K562 (cell line): ENCODE measurements at regions not wholly inside any gene's neighbourhood (a gene's known extent, or its start where the extent isn't known, plus 50 kb on each side); places are given as distances from the start of the nearest gene placed in this dataset.

Experiments used
- ATAC-seq: fragments of 200-7000 bp; cut with Tn5 transposase; 3 replicates; pipeline ENCODE4 v1.9.1; 2020; ENCODE audit warnings: moderate library complexity
- BruUV-seq: library from RNA; stranded (reverse); fragments of 400-500 nt; replicated peaks from 2 replicates; lab custom pipeline; 2021; lab: Mats Ljungman, UMichigan
- CTCF ChIA-PET: fragments of 300-600 bp; formaldehyde crosslinking; extraction: SDS; loops from one replicate; lab custom pipeline; 2021; ENCODE audit warnings: low intra/inter-chr PET ratio; lab: Yijun Ruan, JAX
- POLR2A ChIA-PET: fragments of 300-600, 350-650 bp; sonication (Branson Sonifier 250); formaldehyde crosslinking; extraction: SDS; loops from one replicate; lab custom pipeline; 2021; ENCODE audit warnings: antibody characterized with exemption, inconsistent platforms; lab: Yijun Ruan, JAX
- DNase-seq, 4 experiments: peaks; one replicate each; pipeline versions ENCODE4 v3.0.0 to v3.0.0-alpha.2; 2011 to 2018; ENCODE audit warnings: low spot score in 3 of 4, mixed read lengths in 3 of 4; ENCODE audit errors: extremely low read depth in 1 of 4
- FAIRE-seq: peaks from 2 replicates; lab custom pipeline; 2011; peaks lifted over from hg19 to GRCh38; lab: Jason Lieb, UNC
- H2AFZ ChIP-seq: 2 replicates; pipeline ENCODE4 v1.6.0; 2011; ENCODE audit warnings: low read depth, low read length, control low read depth, inconsistent platforms
- H3K27ac ChIP-seq: fragments of 200-600 bp; 3 replicates; pipeline ENCODE4 v1.8.0; 2011; ENCODE audit warnings: low read depth, mild to moderate bottlenecking, control low read depth, inconsistent platforms, low read length, moderate library complexity, mixed read lengths; ENCODE audit errors: extremely low read depth
- H3K27me3 ChIP-seq, 2 experiments: fragments of 300-600 bp in 1 of 2; 2 replicates in 1 of 2; 3 replicates in 1 of 2; pipeline versions ENCODE4 v1.6.0 to v1.8.0; 2011; ENCODE audit warnings: inconsistent platforms in 2 of 2, low read length in 2 of 2, mild to moderate bottlenecking in 1 of 2, mixed read lengths in 1 of 2, moderate library complexity in 1 of 2; ENCODE audit not compliant: control insufficient read depth in 2 of 2, insufficient read depth in 2 of 2
- H3K36me3 ChIP-seq: fragments of 300-600 bp; 3 replicates; pipeline ENCODE4 v1.8.0; 2011; ENCODE audit warnings: mild to moderate bottlenecking, low read length, inconsistent platforms; ENCODE audit not compliant: control insufficient read depth, insufficient read depth
- H3K4me1 ChIP-seq, 2 experiments: fragments of 200-600 bp in 1 of 2; replicated peaks in 1 of 2; 2 replicates in 1 of 2; 3 replicates in 1 of 2; pipeline versions ENCODE4 v1.5.1 to v1.8.0; 2011; ENCODE audit warnings: inconsistent platforms in 2 of 2, low read length in 2 of 2, mild to moderate bottlenecking in 1 of 2, mixed read lengths in 1 of 2, moderate library complexity in 1 of 2; ENCODE audit not compliant: control insufficient read depth in 2 of 2, insufficient read depth in 2 of 2
- H3K4me2 ChIP-seq: 2 replicates; pipeline ENCODE4 v1.6.1; 2011; ENCODE audit warnings: low read length, control low read depth, inconsistent platforms, mixed read lengths; ENCODE audit not compliant: insufficient read depth
- H3K4me3 ChIP-seq: fragments of 200-600 bp; sonication (generic), shearing (Covaris generic); 2 replicates; pipeline ENCODE4 v1.5.1; 2016; ENCODE audit warnings: control low read depth, inconsistent platforms
- H3K79me2 ChIP-seq: fragments of 200-600 bp; 3 replicates; pipeline ENCODE4 v1.8.0; 2011; ENCODE audit warnings: low read length, inconsistent platforms; ENCODE audit not compliant: control insufficient read depth, insufficient read depth
- H3K9ac ChIP-seq, 2 experiments: 2 replicates each; pipeline versions ENCODE4 v1.6.0 to v1.6.1; 2011; ENCODE audit warnings: low read depth in 2 of 2, low read length in 2 of 2, control low read depth in 1 of 2, inconsistent platforms in 1 of 2, mild to moderate bottlenecking in 1 of 2, mixed read lengths in 1 of 2; ENCODE audit not compliant: insufficient read depth in 1 of 2
- H3K9me1 ChIP-seq: one replicate; pipeline ENCODE4 v1.6.0; 2011; ENCODE audit warnings: inconsistent platforms, mild to moderate bottlenecking, low read length, moderate library complexity; ENCODE audit not compliant: control insufficient read depth, insufficient read depth
- H3K9me3 ChIP-seq: replicated peaks from 2 replicates; pipeline ENCODE4 v1.5.1; 2011; ENCODE audit warnings: low read depth, low read length, inconsistent platforms; ENCODE audit not compliant: control insufficient read depth, insufficient read depth
- H4K20me1 ChIP-seq: replicated peaks from 2 replicates; pipeline ENCODE4 v1.6.1; 2011; ENCODE audit warnings: low read length, inconsistent platforms, mixed read lengths; ENCODE audit not compliant: control insufficient read depth, insufficient read depth
- BACH1 ChIP-seq: fragments of 200-800 bp; sonication (Bioruptor generic); IDR thresholded peaks from 2 replicates; pipeline ENCODE4 v1.6.1; 2016; ENCODE audit warnings: missing genetic modification characterization, missing compliant biosample characterization
- CXXC5 ChIP-seq: fragments of 250-450 bp; sonication (Bioruptor Pico); IDR thresholded peaks from 2 replicates; pipeline ENCODE4 v1.8.0; 2022; ENCODE audit warnings: inconsistent platforms, mild to moderate bottlenecking, moderate library complexity
- DACH1 ChIP-seq: fragments of 450-650 bp; IDR thresholded peaks from 2 replicates; pipeline ENCODE4 v1.6.1; 2018; ENCODE audit not compliant: partially characterized antibody
- FOS ChIP-seq: IDR thresholded peaks from 3 replicates; pipeline ENCODE4 v1.6.1; 2011; ENCODE audit not compliant: insufficient read length; ENCODE audit errors: extremely low read depth
- LCOR ChIP-seq: sonication (generic); formaldehyde crosslinking; IDR thresholded peaks from 2 replicates; pipeline ENCODE4 v1.8.0; 2022; ENCODE audit warnings: mild to moderate bottlenecking, missing genetic modification reagents
- MTA3 ChIP-seq: fragments of 450-650 bp; formaldehyde crosslinking; IDR thresholded peaks from 2 replicates; pipeline ENCODE4 v1.6.1; 2017; ENCODE audit warnings: mild to moderate bottlenecking, borderline replicate concordance
- NFYB ChIP-seq: IDR thresholded peaks from 2 replicates; pipeline ENCODE4 v1.6.1; 2011; ENCODE audit warnings: mild to moderate bottlenecking, moderate library complexity; ENCODE audit not compliant: insufficient read length; ENCODE audit errors: extremely low read depth
- NR2C2 ChIP-seq, 2 experiments: fragments of 200-800 bp in 1 of 2; sonication (Bioruptor generic) in 1 of 2; sonication (generic) in 1 of 2; formaldehyde crosslinking in 1 of 2; IDR thresholded peaks; 2 replicates each; pipeline versions ENCODE4 v1.6.1 to v1.8.0; 2016 to 2022; ENCODE audit warnings: mild to moderate bottlenecking in 1 of 2, missing compliant biosample characterization in 1 of 2, missing genetic modification characterization in 1 of 2, missing genetic modification reagents in 1 of 2
- RAD51 ChIP-seq: fragments of 450-650 bp; IDR thresholded peaks from 2 replicates; pipeline ENCODE4 v1.7.1; 2016; ENCODE audit warnings: low read depth, mild to moderate bottlenecking, borderline replicate concordance
- SUPT5H ChIP-seq: fragments of 450-650 bp; IDR thresholded peaks from 2 replicates; pipeline ENCODE4 v1.6.1; 2016
- ZBTB17 ChIP-seq: fragments of 450-650 bp; formaldehyde crosslinking; IDR thresholded peaks from 2 replicates; pipeline ENCODE4 v1.4.0; 2020; ENCODE audit warnings: mild to moderate bottlenecking
- ZFPM2 ChIP-seq: fragments of 250-450 bp; sonication (Bioruptor Pico); IDR thresholded peaks from 2 replicates; pipeline ENCODE4 v1.5.1; 2022; ENCODE audit warnings: mild to moderate bottlenecking
- WGBS: fragments of 100-300 bp; shearing (Covaris generic); methylation state at CpG from one replicate; pipeline ENCODE4 v1.1.6; 2016; ENCODE audit warnings: low coverage, mixed read lengths; ENCODE audit not compliant: insufficient coverage; ENCODE audit errors: missing lambda C conversion rate; 5-methylcytosine and 5-hydroxymethylcytosine counted together
- in situ Hi-C: fragments of 300-500 bp; cut with MboI; formaldehyde crosslinking; loops from 4 replicates; pipeline ENCODE4 v1.15.0; 2018; ENCODE audit warnings: inconsistent platforms, mixed read lengths
- intact Hi-C: fragments of 100-400 bp; cut with micrococcal nuclease; formaldehyde crosslinking; loops from 2 replicates; pipeline ENCODE4 v1.14.2; 2022
- TF ChIP-seq, protein P1 (sequence below): sonication (generic); formaldehyde crosslinking; IDR thresholded peaks from 2 replicates; pipeline ENCODE4 v1.5.0; 2020; ENCODE audit warnings: missing genetic modification reagents
- TF ChIP-seq, protein P2 (sequence below): sonication (generic); formaldehyde crosslinking; IDR thresholded peaks from 2 replicates; pipeline ENCODE4 v1.9.0; 2022; ENCODE audit warnings: mild to moderate bottlenecking, missing genetic modification reagents

GRCh38 chr2:171228826-171229225 is 68.1 kb upstream of the TLK1 start:
- DNase-seq = no peak
- FAIRE-seq = no peak
- ChIA-PET CTCF (no interaction called here), POLR2A (interaction anchor here (0.7 to 1.7 kb wide), 3 partner anchors 10 to 22 kb away, joined by 3 to 7 read pairs (median 3); no protein-coding TSS in a partner anchor)
- H3K4me3 ChIP-seq = no peak overlapping the region
- H3K79me2 ChIP-seq = no peaks in the 10 kb centered on the region
- in situ Hi-C loops = no loop called here
- no peaks in the 10 kb centered on the region for H3K27me3 ChIP-seq
- BruUV-seq = no TSS peak
- H3K9ac ChIP-seq = no peak overlapping the region
- TF ChIP-seq NR2C2 (CRISPR knock-in tag; IDR thresholded peaks at IDR 0.05) = no peak
- no peak for TF ChIP-seq NR2C2 (tag; IDR thresholded peaks at IDR 0.05)
- no peak overlapping the region for H3K27ac ChIP-seq
- no peaks in the 10 kb centered on the region for H3K36me3 ChIP-seq
- H2AFZ ChIP-seq = no peak overlapping the region; the same call in 1 of the 2 replicates
- no peaks in the 10 kb centered on the region for H3K9me3 ChIP-seq
- 43% methylated on average over 2 of the region's 2 CpGs for WGBS
- no peaks in the 10 kb centered on the region for H3K9me1 ChIP-seq
- intact Hi-C loops = loop anchor here (5.0 kb wide), 1 partner anchor 67 kb away; the partner anchor contains the start of gene TLK1
- peaks cover 0 to 6% of the 10 kb centered on the region in 2 experiments; a peak in 3 of 5 replicates for H3K4me1 ChIP-seq
- H4K20me1 ChIP-seq = no peaks in the 10 kb centered on the region
- ATAC-seq = no peak
- H3K4me2 ChIP-seq = no peak overlapping the region

DNA sequence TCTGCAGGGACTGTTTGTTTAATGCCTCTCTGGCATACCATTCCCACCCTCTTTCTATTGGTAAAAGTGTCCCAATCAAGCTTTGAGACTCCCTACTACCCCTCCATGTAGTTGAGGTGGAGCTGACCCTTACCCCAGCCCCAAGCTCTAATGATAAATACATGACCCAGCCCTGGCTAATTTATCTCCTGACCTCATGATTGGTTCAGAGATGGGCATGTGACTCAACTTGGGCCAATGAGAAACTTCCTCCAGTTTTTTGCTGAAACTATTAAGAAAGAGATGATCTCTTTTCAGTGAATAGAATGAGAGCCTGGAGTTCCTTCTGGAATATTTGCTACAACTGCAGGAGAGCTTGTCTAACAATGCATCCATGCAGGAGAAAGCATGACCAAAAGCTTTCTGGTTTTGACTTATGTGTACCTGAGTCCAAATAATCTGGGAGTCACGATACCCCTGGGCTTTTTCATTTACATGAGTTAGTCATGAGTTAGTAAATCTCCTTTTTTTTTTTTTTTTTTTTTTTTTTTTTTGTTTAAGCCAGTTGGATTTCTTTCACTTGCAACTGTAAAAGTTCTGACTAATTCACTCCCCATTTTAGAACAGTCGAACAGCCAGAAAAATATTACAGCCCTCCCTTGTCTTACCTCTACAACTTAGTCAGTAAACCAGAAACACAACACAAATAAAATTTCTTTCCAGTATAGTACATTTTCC is 66.5 kb upstream of the TLK1 start:
- no TSS peak for BruUV-seq
- peaks cover 0 to 6% of the 10 kb centered on the region in 2 experiments; a peak in 3 of 5 replicates for H3K4me1 ChIP-seq
- no peak overlapping the region for H3K9ac ChIP-seq
- ChIA-PET CTCF (no interaction called here), POLR2A (interaction anchor here (0.6 to 1.4 kb wide), 4 partner anchors 13 to 1199 kb away, joined by 3 to 5 read pairs (median 3); no protein-coding TSS in a partner anchor)
- H3K27ac ChIP-seq = no peak overlapping the region
- H3K27me3 ChIP-seq = no peaks in the 10 kb centered on the region
- FAIRE-seq (no peak), DNase-seq (peak in 3 of 4 experiments; percentile 53 to 65 (median 54)), ATAC-seq (peak; percentile 78)
- H3K79me2 ChIP-seq = no peaks in the 10 kb centered on the region
- H3K36me3 ChIP-seq = no peaks in the 10 kb centered on the region
- in situ Hi-C loops = no loop called here
- no peaks in the 10 kb centered on the region for H4K20me1 ChIP-seq
- WGBS = 16% methylated on average over 2 of the region's 2 CpGs
- H3K9me3 ChIP-seq = no peaks in the 10 kb centered on the region
- H3K9me1 ChIP-seq = no peaks in the 10 kb centered on the region
- H3K4me2 ChIP-seq = no peak overlapping the region
- intact Hi-C loops = loop anchor here (5.0 kb wide), 1 partner anchor 65 kb away; the partner anchor contains the start of gene TLK1
- peak overlapping the region; percentile 2; the same call in 1 of the 2 replicates for H2AFZ ChIP-seq
- H3K4me3 ChIP-seq = no peak overlapping the region
- TF ChIP-seq ZFPM2 (no peak), BACH1 (tag) (no peak), MTA3 (no peak), LCOR (CRISPR knock-in tag) (no peak), RAD51 (peak; percentile 85), FOS (peak; percentile 19), DACH1 (no peak), ZBTB17 (CRISPR knock-in tag) (no peak), NFYB (peak; percentile 56), CXXC5 (CRISPR knock-in tag) (no peak), SUPT5H (no peak)
- TF ChIP-seq, protein P1, sequence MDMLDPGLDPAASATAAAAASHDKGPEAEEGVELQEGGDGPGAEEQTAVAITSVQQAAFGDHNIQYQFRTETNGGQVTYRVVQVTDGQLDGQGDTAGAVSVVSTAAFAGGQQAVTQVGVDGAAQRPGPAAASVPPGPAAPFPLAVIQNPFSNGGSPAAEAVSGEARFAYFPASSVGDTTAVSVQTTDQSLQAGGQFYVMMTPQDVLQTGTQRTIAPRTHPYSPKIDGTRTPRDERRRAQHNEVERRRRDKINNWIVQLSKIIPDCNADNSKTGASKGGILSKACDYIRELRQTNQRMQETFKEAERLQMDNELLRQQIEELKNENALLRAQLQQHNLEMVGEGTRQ (CRISPR knock-in tag) = peak; percentile 90
- TF ChIP-seq, protein P2, sequence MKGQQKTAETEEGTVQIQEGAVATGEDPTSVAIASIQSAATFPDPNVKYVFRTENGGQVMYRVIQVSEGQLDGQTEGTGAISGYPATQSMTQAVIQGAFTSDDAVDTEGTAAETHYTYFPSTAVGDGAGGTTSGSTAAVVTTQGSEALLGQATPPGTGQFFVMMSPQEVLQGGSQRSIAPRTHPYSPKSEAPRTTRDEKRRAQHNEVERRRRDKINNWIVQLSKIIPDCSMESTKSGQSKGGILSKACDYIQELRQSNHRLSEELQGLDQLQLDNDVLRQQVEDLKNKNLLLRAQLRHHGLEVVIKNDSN (CRISPR knock-in tag) = peak; percentile 91
